ENCODE measurements at regions not wholly inside any gene's neighbourhood (a gene's known extent, or its start where the extent isn't known, plus 50 kb on each side); places are given as distances from the start of the nearest gene placed in this dataset.

DNA sequence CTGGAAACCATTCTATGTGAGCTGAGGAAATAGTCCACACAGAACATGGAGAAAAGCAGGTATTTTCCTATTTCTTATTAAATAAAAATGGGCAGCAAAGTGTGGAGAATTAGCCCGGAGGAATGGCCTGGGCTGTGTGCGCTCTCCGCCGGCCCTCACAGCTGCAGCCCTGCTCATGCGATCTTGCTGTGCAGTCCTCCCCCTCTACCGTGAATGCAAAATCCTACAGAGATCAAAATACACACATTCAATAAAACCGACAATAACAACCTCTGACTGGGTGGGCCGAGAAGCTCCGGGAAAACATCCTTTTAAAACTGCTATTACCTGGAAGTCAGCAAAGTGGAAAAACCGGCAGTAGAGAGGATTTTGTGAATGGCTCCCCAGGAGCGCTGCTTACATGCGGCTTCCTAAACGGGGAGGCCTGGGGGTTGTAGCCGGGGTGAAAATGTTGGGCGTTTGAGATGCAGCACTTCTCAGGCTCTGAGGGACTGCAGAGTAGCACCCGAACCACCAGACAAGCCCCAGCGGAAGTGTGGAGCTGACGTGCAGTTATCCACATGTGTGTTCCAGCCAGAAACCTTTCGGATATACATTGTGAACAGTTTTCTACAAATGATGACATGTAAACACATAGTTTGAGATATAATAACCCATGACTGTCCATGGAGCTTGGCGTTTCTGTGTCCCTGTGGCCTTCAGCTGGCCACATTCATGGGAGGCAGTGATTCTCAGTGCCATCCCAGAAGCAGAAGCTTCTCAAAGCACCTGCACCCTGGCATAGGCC, 94.2 kb upstream of the ALKAL2 start:
- no peaks in the 10 kb centered on the region for H3K36me3 ChIP-seq (ENCODE audit: insufficient read depth, low read length)
- H3K79me2 ChIP-seq (ENCODE audit: insufficient read depth, low read length): no peaks in the 10 kb centered on the region
- H3K27me3 ChIP-seq (ENCODE audit: insufficient read depth, low read length, poor library complexity): no peaks in the 10 kb centered on the region
- H4K20me1 ChIP-seq (ENCODE audit: insufficient read depth, low read length): no peaks in the 10 kb centered on the region
- TF ChIP-seq, protein P1, sequence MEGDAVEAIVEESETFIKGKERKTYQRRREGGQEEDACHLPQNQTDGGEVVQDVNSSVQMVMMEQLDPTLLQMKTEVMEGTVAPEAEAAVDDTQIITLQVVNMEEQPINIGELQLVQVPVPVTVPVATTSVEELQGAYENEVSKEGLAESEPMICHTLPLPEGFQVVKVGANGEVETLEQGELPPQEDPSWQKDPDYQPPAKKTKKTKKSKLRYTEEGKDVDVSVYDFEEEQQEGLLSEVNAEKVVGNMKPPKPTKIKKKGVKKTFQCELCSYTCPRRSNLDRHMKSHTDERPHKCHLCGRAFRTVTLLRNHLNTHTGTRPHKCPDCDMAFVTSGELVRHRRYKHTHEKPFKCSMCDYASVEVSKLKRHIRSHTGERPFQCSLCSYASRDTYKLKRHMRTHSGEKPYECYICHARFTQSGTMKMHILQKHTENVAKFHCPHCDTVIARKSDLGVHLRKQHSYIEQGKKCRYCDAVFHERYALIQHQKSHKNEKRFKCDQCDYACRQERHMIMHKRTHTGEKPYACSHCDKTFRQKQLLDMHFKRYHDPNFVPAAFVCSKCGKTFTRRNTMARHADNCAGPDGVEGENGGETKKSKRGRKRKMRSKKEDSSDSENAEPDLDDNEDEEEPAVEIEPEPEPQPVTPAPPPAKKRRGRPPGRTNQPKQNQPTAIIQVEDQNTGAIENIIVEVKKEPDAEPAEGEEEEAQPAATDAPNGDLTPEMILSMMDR (IDR thresholded peaks at IDR 0.05; ENCODE audit: borderline replicate concordance, extremely low read depth, low read length, poor library complexity, severe bottlenecking): no peak
- TF ChIP-seq EZH2 (IDR thresholded peaks at IDR 0.05; ENCODE audit: borderline replicate concordance, low read depth, low read length, severe bottlenecking): no peak
- no peak overlapping the region for H3K4me2 ChIP-seq (ENCODE audit: insufficient read depth, low read length)
- no peaks in the 10 kb centered on the region for H3K9me3 ChIP-seq (ENCODE audit: insufficient read depth, low read length, severe bottlenecking)
- no peak for ATAC-seq (ENCODE audit: insufficient read depth, low read depth)
- no peak overlapping the region for H2AFZ ChIP-seq (ENCODE audit: low read depth, low read length)
- H3K9ac ChIP-seq (ENCODE audit: low read depth, low read length): no peak overlapping the region
- H3K27ac ChIP-seq (ENCODE audit: low read length): no peak overlapping the region
- no peaks in the 10 kb centered on the region for H3K4me1 ChIP-seq (ENCODE audit: insufficient read depth, low read length)
- H3K4me3 ChIP-seq (ENCODE audit: low read depth in 1 of 2, low read length in 2 of 2): no peak overlapping the region
- no peak for DNase-seq

DNA sequence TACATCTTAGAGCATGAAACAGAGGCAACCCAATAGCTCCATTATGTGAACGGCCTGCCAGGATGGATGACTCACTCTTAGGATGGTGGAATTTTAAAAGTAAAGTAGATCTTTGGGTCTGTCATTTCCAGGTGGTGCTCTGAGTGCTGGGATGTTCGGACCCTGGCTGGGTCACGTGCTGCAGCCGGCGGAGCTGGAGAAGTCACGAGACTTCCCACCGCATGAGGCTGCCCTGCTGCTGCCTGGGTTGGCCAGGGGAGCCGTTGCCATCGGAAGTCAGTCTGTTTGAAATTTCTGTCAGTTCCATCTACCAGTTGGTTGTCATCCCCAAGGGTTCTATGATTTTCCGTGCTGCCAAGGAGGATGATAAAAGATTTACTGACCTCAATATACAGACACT, 93.3 kb upstream of the ALKAL2 start:
- DNase-seq (no peak), ATAC-seq (ENCODE audit: insufficient read depth, low read depth) (no peak)
- no peak overlapping the region for H3K27ac ChIP-seq (ENCODE audit: low read length)
- H3K36me3 ChIP-seq (ENCODE audit: insufficient read depth, low read length): no peaks in the 10 kb centered on the region
- H3K9me3 ChIP-seq (ENCODE audit: insufficient read depth, low read length, severe bottlenecking): no peaks in the 10 kb centered on the region
- no peaks in the 10 kb centered on the region for H3K79me2 ChIP-seq (ENCODE audit: insufficient read depth, low read length)
- H3K9ac ChIP-seq (ENCODE audit: low read depth, low read length): no peak overlapping the region
- H3K4me3 ChIP-seq (ENCODE audit: low read depth in 1 of 2, low read length in 2 of 2): no peak overlapping the region
- TF ChIP-seq EZH2 (IDR thresholded peaks at IDR 0.05; ENCODE audit: borderline replicate concordance, low read depth, low read length, severe bottlenecking): no peak
- TF ChIP-seq, protein P1 (IDR thresholded peaks at IDR 0.05; ENCODE audit: borderline replicate concordance, extremely low read depth, low read length, poor library complexity, severe bottlenecking): no peak
- no peaks in the 10 kb centered on the region for H3K27me3 ChIP-seq (ENCODE audit: insufficient read depth, low read length, poor library complexity)
- H2AFZ ChIP-seq (ENCODE audit: low read depth, low read length): no peak overlapping the region
- H3K4me2 ChIP-seq (ENCODE audit: insufficient read depth, low read length): no peak overlapping the region
- no peaks in the 10 kb centered on the region for H3K4me1 ChIP-seq (ENCODE audit: insufficient read depth, low read length)
- H4K20me1 ChIP-seq (ENCODE audit: insufficient read depth, low read length): no peaks in the 10 kb centered on the region

- H3K36me3 ChIP-seq (ENCODE audit: insufficient read depth, low read length): no peaks in the 10 kb centered on the region
- no peaks in the 10 kb centered on the region for H3K9me3 ChIP-seq (ENCODE audit: insufficient read depth, low read length, severe bottlenecking)
- no peaks in the 10 kb centered on the region for H3K4me1 ChIP-seq (ENCODE audit: insufficient read depth, low read length)
- no peak overlapping the region for H2AFZ ChIP-seq (ENCODE audit: low read depth, low read length)
- H3K79me2 ChIP-seq (ENCODE audit: insufficient read depth, low read length): no peaks in the 10 kb centered on the region
- H3K4me3 ChIP-seq (ENCODE audit: low read depth in 1 of 2, low read length in 2 of 2): no peak overlapping the region
- TF ChIP-seq, protein P1 (IDR thresholded peaks at IDR 0.05; ENCODE audit: borderline replicate concordance, extremely low read depth, low read length, poor library complexity, severe bottlenecking): no peak
- no peak for TF ChIP-seq EZH2 (IDR thresholded peaks at IDR 0.05; ENCODE audit: borderline replicate concordance, low read depth, low read length, severe bottlenecking)
- no peak for DNase-seq
- H3K9ac ChIP-seq (ENCODE audit: low read depth, low read length): no peak overlapping the region
- no peak overlapping the region for H3K27ac ChIP-seq (ENCODE audit: low read length)
- ATAC-seq (ENCODE audit: insufficient read depth, low read depth): no peak
- H4K20me1 ChIP-seq (ENCODE audit: insufficient read depth, low read length): no peaks in the 10 kb centered on the region
- H3K27me3 ChIP-seq (ENCODE audit: insufficient read depth, low read length, poor library complexity): no peaks in the 10 kb centered on the region
- no peak overlapping the region for H3K4me2 ChIP-seq (ENCODE audit: insufficient read depth, low read length)
These were observed 92.9 kb upstream of the ALKAL2 start for GRCh38 chr2:380772-381171.
